Epithelial cell of esophagus (primary cell): ENCODE measurements at regions not wholly inside any gene's neighbourhood (a gene's known extent, or its start where the extent isn't known, plus 50 kb on each side); places are given as distances from the start of the nearest gene placed in this dataset.

ENCODE experiments used
- DNase-seq: peaks from one replicate; pipeline ENCODE4 v3.0.0; 2010; ENCODE audit warnings: low read depth
- H3K4me3 ChIP-seq: 2 replicates; pipeline ENCODE4 v1.5.1; 2011; ENCODE audit warnings: mild to moderate bottlenecking, low read length, control low read depth
- CTCF ChIP-seq: IDR thresholded peaks from 2 replicates; pipeline ENCODE4 v1.5.1; 2011; ENCODE audit warnings: low read depth, mild to moderate bottlenecking, low read length, control low read depth, inconsistent platforms; ENCODE audit not compliant: insufficient read depth; ENCODE audit errors: missing control alignments

DNA sequence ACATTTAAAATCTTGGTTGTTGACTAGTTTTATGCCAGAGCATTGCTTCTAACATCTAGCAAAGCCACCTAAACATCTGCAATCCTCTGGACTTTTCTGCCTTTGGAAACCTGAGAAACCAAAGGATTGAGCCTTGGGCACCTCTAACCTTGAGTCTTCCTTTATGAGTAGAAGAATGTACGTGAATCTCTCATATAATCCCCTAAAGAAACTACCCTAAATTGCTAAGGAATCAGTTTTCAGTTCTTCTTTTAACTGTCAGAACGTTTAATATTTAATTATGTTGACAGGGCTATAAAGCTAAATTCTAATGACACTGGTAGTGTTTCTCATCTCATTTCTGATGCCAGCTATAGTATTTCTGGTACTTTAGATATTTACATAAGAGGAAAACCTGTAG lies 997.3 kb downstream of the AMY1C start:
- TF ChIP-seq CTCF: no peak
- H3K4me3 ChIP-seq: no peak overlapping the region
- DNase-seq: no peak

- no peak for DNase-seq
- no peak for TF ChIP-seq CTCF
- no peak overlapping the region for H3K4me3 ChIP-seq
These were observed 1010.3 kb downstream of the AMY1C start for GRCh38 chr1:104760017-104760416.

- H3K4me3 ChIP-seq: no peak overlapping the region
- TF ChIP-seq CTCF: no peak
- DNase-seq: no peak
These were observed 1012.4 kb downstream of the AMY1C start for GRCh38 chr1:104761961-104762570.

DNA sequence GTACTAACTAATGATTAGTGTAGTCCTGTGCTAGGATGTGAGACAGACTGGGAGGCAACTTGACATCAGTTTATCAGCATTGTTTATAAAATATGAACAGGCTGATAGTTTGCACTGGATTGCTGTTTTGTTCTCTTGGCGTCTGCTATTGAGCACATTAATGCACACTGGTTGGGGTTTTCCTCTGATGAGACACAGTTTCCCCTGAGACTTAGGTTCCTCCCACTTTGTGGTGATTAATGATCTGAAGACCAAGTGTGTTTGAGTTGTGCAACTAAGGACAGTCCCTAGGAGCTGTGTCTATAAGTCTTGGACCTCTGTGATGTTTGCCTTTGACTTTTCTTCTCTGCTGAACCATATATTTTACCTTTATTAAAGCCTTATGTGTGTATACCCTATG lies 1015.4 kb downstream of the AMY1C start:
- no peak for TF ChIP-seq CTCF
- DNase-seq: peak; percentile 76
- no peak overlapping the region for H3K4me3 ChIP-seq

GRCh38 chr1:104768466-104768865 lies 1018.8 kb downstream of the AMY1C start:
- no peak for DNase-seq
- no peak for TF ChIP-seq CTCF
- no peak overlapping the region for H3K4me3 ChIP-seq

GRCh38 chr1:104780470-104781078 lies 1030.9 kb downstream of the AMY1C start:
- TF ChIP-seq CTCF: peak; percentile 90
- peak; percentile 41 for DNase-seq

More at GRCh38 chr1:104780470-104781078, 1030.9 kb downstream of the AMY1C start:
- H3K4me3 ChIP-seq: no peak overlapping the region
